ENCODE measurements at regions not wholly inside any gene's neighbourhood (a gene's known extent, or its start where the extent isn't known, plus 50 kb on each side); places are given as distances from the start of the nearest gene placed in this dataset.

DNA sequence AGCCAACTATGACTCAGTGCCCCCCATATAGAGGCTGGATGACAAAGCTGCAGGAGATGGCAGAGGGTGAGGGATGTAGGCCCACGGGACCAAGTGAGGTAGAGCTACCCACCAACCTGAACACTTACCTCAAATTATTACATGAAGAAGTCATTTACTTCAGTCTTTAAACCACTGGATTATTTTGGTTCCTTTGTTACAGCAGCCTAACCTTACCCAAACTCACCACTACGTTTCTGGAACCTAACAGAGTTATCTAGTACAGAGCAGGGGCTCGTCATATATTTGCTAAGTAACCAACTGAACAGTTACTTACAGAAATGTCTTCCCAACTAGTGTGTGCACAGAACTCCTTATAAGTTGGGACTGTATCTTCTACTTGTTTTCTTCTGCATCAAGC, 85.2 kb upstream of the IGF1 start:
- no peak for DNase-seq (ENCODE audit: low read depth in 1 of 2, low spot score in 2 of 2)
- H3K79me2 ChIP-seq (ENCODE audit: control insufficient read depth in 1 of 2, insufficient read depth in 2 of 2, low read length in 2 of 2), result no peaks in the 10 kb centered on the region
- H3K27me3 ChIP-seq (replicated peaks in 1 of 4; ENCODE audit: control insufficient read depth in 3 of 4, extremely low read depth in 1 of 4, insufficient read depth in 3 of 4, low read length in 3 of 4), result no peaks in the 10 kb centered on the region
- H3K14ac ChIP-seq (ENCODE audit: insufficient read length), result no peak overlapping the region
- POLR2A ChIA-PET (ENCODE audit: partially characterized antibody), result no interaction called here
- no peak overlapping the region for H3K4me3 ChIP-seq (ENCODE audit: extremely low read depth in 1 of 4, insufficient read depth in 2 of 4, low read depth in 3 of 4, low read length in 4 of 4)
- no peak overlapping the region for H2BK5ac ChIP-seq (ENCODE audit: low read depth, low read length)
- no peak overlapping the region for H2BK120ac ChIP-seq (replicated peaks; ENCODE audit: low read depth, low read length)
- H4K8ac ChIP-seq (ENCODE audit: extremely low read depth, insufficient read depth, low read length), result no peak overlapping the region
- no peak overlapping the region for H3K18ac ChIP-seq (ENCODE audit: extremely low read depth, low read length)
- H2AK5ac ChIP-seq (ENCODE audit: low read depth, low read length), result no peak overlapping the region
- 88% methylated on average over 3 of the region's 3 CpGs; no CpG with 5 or more reads in 1 of the 2 experiments for WGBS, 2 experiments (ENCODE audit: extremely low coverage in 1 of 2, insufficient coverage in 1 of 2, insufficient read length in 1 of 2, insufficient replicate concordance in 2 of 2, low coverage in 1 of 2, low lambda C conversion rate in 2 of 2, missing lambda C conversion rate in 1 of 2)
- no peak overlapping the region for H3K56ac ChIP-seq (replicated peaks; ENCODE audit: insufficient read length, low read depth, low read length)
- no peak for FAIRE-seq
- CTCF ChIA-PET (ENCODE audit: partially characterized antibody), result interaction anchor here (1.2 kb wide), 1 partner anchor 52 kb away, joined by 4 read pairs; no protein-coding TSS in a partner anchor
- no peaks in the 10 kb centered on the region for H4K20me1 ChIP-seq (replicated peaks in 1 of 2; ENCODE audit: control insufficient read depth in 1 of 2, insufficient read depth in 2 of 2, low read length in 2 of 2)
- no peaks in the 10 kb centered on the region for H3K36me3 ChIP-seq (ENCODE audit: control insufficient read depth in 2 of 4, insufficient read depth in 4 of 4, low read length in 3 of 4)
- peaks cover 0 to 3% of the 10 kb centered on the region in 2 experiments; a peak in 1 of 4 replicates for H3K9me3 ChIP-seq (ENCODE audit: insufficient read depth in 2 of 2, low read depth in 1 of 2, low read length in 1 of 2)
- H3K79me1 ChIP-seq (ENCODE audit: low read depth, low read length), result no peaks in the 10 kb centered on the region
- no peak overlapping the region for H3K27ac ChIP-seq (ENCODE audit: low read depth, low read length)
- H3K9ac ChIP-seq (replicated peaks in 1 of 4; ENCODE audit: extremely low read depth in 1 of 4, low read depth in 3 of 4, low read length in 3 of 4), result no peak overlapping the region
- H4K91ac ChIP-seq (replicated peaks; ENCODE audit: insufficient read length, low read length), result peak overlapping the region; percentile 3
- H2BK12ac ChIP-seq (ENCODE audit: low read depth, low read length), result no peak overlapping the region
- TF ChIP-seq GABPA (IDR thresholded peaks at IDR 0.05; ENCODE audit: borderline replicate concordance, insufficient read depth, low read length), result no peak
- no peak for TF ChIP-seq GTF2F1 (IDR thresholded peaks at IDR 0.05; ENCODE audit: borderline replicate concordance, low read depth, low read length)
- TF ChIP-seq TAF1 (IDR thresholded peaks at IDR 0.05; ENCODE audit: low read depth, low read length), result no peak
- no peak for TF ChIP-seq EP300 (IDR thresholded peaks at IDR 0.05; ENCODE audit: borderline replicate concordance in 1 of 2, low read depth in 2 of 2, low read length in 2 of 2)
- no peak for TF ChIP-seq TCF12 (IDR thresholded peaks at IDR 0.05; ENCODE audit: low read depth, low read length)
- TF ChIP-seq NRF1 (IDR thresholded peaks at IDR 0.05; ENCODE audit: low read depth, low read length), result no peak
- H2AFZ ChIP-seq (ENCODE audit: low read length), result no peak overlapping the region
- H3K4me1 ChIP-seq (replicated peaks in 1 of 4; ENCODE audit: control insufficient read depth in 3 of 4, insufficient read depth in 4 of 4, low read length in 3 of 4), result peaks cover 0 to 6% (median 2%) of the 10 kb centered on the region in 4 experiments; a peak in 2 of 7 replicates
- H3K4me2 ChIP-seq (ENCODE audit: insufficient read depth in 1 of 2, low read depth in 2 of 2, low read length in 2 of 2), result no peak overlapping the region
- H3K23ac ChIP-seq (ENCODE audit: insufficient read length), result no peak overlapping the region
- H3K23me2 ChIP-seq (ENCODE audit: low read depth, low read length), result no peaks in the 10 kb centered on the region
- H2BK15ac ChIP-seq (ENCODE audit: low read length), result no peak overlapping the region
- no peak overlapping the region for H4K5ac ChIP-seq (ENCODE audit: insufficient read length, low read depth, low read length)
- H2BK20ac ChIP-seq (ENCODE audit: low read length), result no peak overlapping the region
- no peak overlapping the region for H3K4ac ChIP-seq (replicated peaks; ENCODE audit: insufficient read length, low read depth, low read length)

Measured in H1 (cell line).